HepG2 (cell line): ENCODE measurements at regions not wholly inside any gene's neighbourhood (a gene's known extent, or its start where the extent isn't known, plus 50 kb on each side); places are given as distances from the start of the nearest gene placed in this dataset.

ENCODE experiments used
- ATAC-seq: fragments of 200-7000 bp; cut with Tn5 transposase; 3 replicates; pipeline ENCODE4 v1.9.1; 2020; ENCODE audit warnings: mild to moderate bottlenecking, moderate library complexity
- BruUV-seq: library from RNA; stranded (reverse); fragments of 400-500 nt; replicated peaks from 2 replicates; lab custom pipeline; 2021; lab: Mats Ljungman, UMichigan
- CTCF ChIA-PET: fragments of 300-600 bp; formaldehyde crosslinking; extraction: SDS; loops from one replicate; lab custom pipeline; 2021; ENCODE audit warnings: low total read pairs, inconsistent platforms, low intra/inter-chr PET ratio; lab: Yijun Ruan, JAX
- POLR2A ChIA-PET: fragments of 350-600 bp; sonication (Branson Sonifier 250); formaldehyde crosslinking; loops from one replicate; lab custom pipeline; 2020; ENCODE audit warnings: antibody characterized with exemption, inconsistent platforms; lab: Yijun Ruan, JAX
- DNase-seq: peaks from one replicate; pipeline ENCODE4 v3.0.0-alpha.2; 2015; ENCODE audit warnings: low spot score
- FAIRE-seq: peaks from 3 replicates; lab custom pipeline; 2011; peaks lifted over from hg19 to GRCh38; lab: Jason Lieb, UNC
- H2AFZ ChIP-seq: one replicate; pipeline ENCODE4 v1.6.1; 2011; ENCODE audit warnings: low read length, inconsistent platforms
- H3K27ac ChIP-seq: fragments of 300-600 bp; 3 replicates; pipeline ENCODE4 v1.8.0; 2011; ENCODE audit warnings: mixed run types, mild to moderate bottlenecking, mixed read lengths, low read length, inconsistent platforms; ENCODE audit not compliant: insufficient read depth; ENCODE audit errors: extremely low read length
- H3K27me3 ChIP-seq, 2 experiments: fragments of 200-600 bp in 1 of 2; 2 replicates in 1 of 2; 3 replicates in 1 of 2; pipeline versions ENCODE4 v1.6.0 to v1.8.0; 2011; ENCODE audit warnings: low read length in 2 of 2, mild to moderate bottlenecking in 2 of 2, moderate library complexity in 2 of 2, inconsistent platforms in 1 of 2; ENCODE audit not compliant: insufficient read depth in 2 of 2, control insufficient read depth in 1 of 2
- H3K36me3 ChIP-seq, 2 experiments: fragments of 200-600 bp in 1 of 2; replicated peaks in 1 of 2; 2 replicates in 1 of 2; 3 replicates in 1 of 2; pipeline versions ENCODE4 v1.5.1 to v1.8.0; 2011; ENCODE audit warnings: low read length in 2 of 2, inconsistent platforms in 1 of 2; ENCODE audit not compliant: insufficient read depth in 2 of 2, control insufficient read depth in 1 of 2
- H3K4me1 ChIP-seq: 2 replicates; pipeline ENCODE4 v1.5.1; 2012; ENCODE audit warnings: low read length, inconsistent platforms; ENCODE audit not compliant: insufficient read depth
- H3K4me2 ChIP-seq: 2 replicates; pipeline ENCODE4 v1.6.0; 2011; ENCODE audit warnings: low read depth, low read length, inconsistent platforms
- H3K4me3 ChIP-seq, 3 experiments: fragments of 200-600 bp in 1 of 3; sonication (generic), shearing (Covaris generic) in 1 of 3; replicated peaks in 1 of 3; 2 replicates each; pipeline ENCODE4 v1.5.1; 2011 to 2016; ENCODE audit warnings: low read length in 3 of 3, inconsistent platforms in 2 of 3, low read depth in 2 of 3, mild to moderate bottlenecking in 2 of 3, control low read depth in 1 of 3, mixed read lengths in 1 of 3; ENCODE audit not compliant: insufficient read depth in 1 of 3
- H3K79me2 ChIP-seq: one replicate; pipeline ENCODE4 v1.6.1; 2011; ENCODE audit warnings: low read length, inconsistent platforms; ENCODE audit not compliant: insufficient read depth
- H3K9ac ChIP-seq: 2 replicates; pipeline ENCODE4 v1.6.0; 2011; ENCODE audit warnings: mild to moderate bottlenecking, low read depth, low read length, inconsistent platforms; ENCODE audit not compliant: insufficient read depth
- H3K9me3 ChIP-seq: 2 replicates; pipeline ENCODE4 v1.5.1; 2012; ENCODE audit warnings: mild to moderate bottlenecking, low read length
- H4K20me1 ChIP-seq: 2 replicates; pipeline ENCODE4 v1.6.0; 2011; ENCODE audit warnings: inconsistent platforms, mild to moderate bottlenecking, low read length, moderate library complexity; ENCODE audit not compliant: insufficient read depth
- CCDC6 ChIP-seq: sonication (generic); formaldehyde crosslinking; IDR thresholded peaks from 2 replicates; pipeline ENCODE4 v1.8.1; 2022; ENCODE audit warnings: mild to moderate bottlenecking, missing genetic modification reagents, moderate library complexity
- MZF1 ChIP-seq: sonication (generic); formaldehyde crosslinking; IDR thresholded peaks from 2 replicates; pipeline ENCODE4 v1.8.1; 2023; ENCODE audit warnings: mild to moderate bottlenecking, missing genetic modification reagents, borderline replicate concordance
- YEATS4 ChIP-seq: sonication (generic); formaldehyde crosslinking; IDR thresholded peaks from 2 replicates; pipeline ENCODE4 v1.4.0; 2020; ENCODE audit warnings: missing genetic modification reagents, borderline replicate concordance
- ZNF3 ChIP-seq: IDR thresholded peaks from 2 replicates; pipeline ENCODE4 v1.7.0; 2017; ENCODE audit warnings: inconsistent platforms
- ZNF343 ChIP-seq: sonication (generic); formaldehyde crosslinking; IDR thresholded peaks from 2 replicates; pipeline ENCODE4 v1.4.0; 2020; ENCODE audit warnings: mild to moderate bottlenecking, missing genetic modification reagents
- ZNF432 ChIP-seq: sonication (generic); formaldehyde crosslinking; IDR thresholded peaks from 2 replicates; pipeline ENCODE4 v1.5.0; 2020; ENCODE audit warnings: missing genetic modification reagents, mild to moderate bottlenecking, borderline replicate concordance
- ZNF572 ChIP-seq: sonication (generic); formaldehyde crosslinking; IDR thresholded peaks from 2 replicates; pipeline ENCODE4 v1.5.1; 2020; ENCODE audit warnings: mild to moderate bottlenecking, missing genetic modification reagents
- ZNF615 ChIP-seq: sonication (generic); formaldehyde crosslinking; IDR thresholded peaks from 2 replicates; pipeline ENCODE4 v1.5.0; 2020; ENCODE audit warnings: mild to moderate bottlenecking, missing genetic modification reagents, borderline replicate concordance
- ZNF766 ChIP-seq: sonication (generic); formaldehyde crosslinking; IDR thresholded peaks from 2 replicates; pipeline ENCODE4 v1.5.0; 2020; ENCODE audit warnings: missing genetic modification reagents, borderline replicate concordance
- WGBS: methylation state at CpG from one replicate; pipeline ENCODE4 v1.1.6; 2017; ENCODE audit warnings: low lambda C conversion rate; 5-methylcytosine and 5-hydroxymethylcytosine counted together
- in situ Hi-C: cut with HindIII; loops from 2 replicates; pipeline ENCODE4 v1.10.0; 2017; ENCODE audit warnings: low pct_unique_long_range_greater_than_20kb; ENCODE audit not compliant: extremely low pct_ligation_motif_present
- intact Hi-C: fragments of 100-400 bp; cut with micrococcal nuclease; formaldehyde crosslinking; loops from one replicate; pipeline ENCODE4 v1.10.0; 2022; ENCODE audit not compliant: unreplicated experiment
- TF ChIP-seq, protein P1 (sequence below): sonication (generic); formaldehyde crosslinking; IDR thresholded peaks from 2 replicates; pipeline ENCODE4 v1.4.0; 2020; ENCODE audit warnings: missing genetic modification reagents, borderline replicate concordance
- TF ChIP-seq, protein P2 (sequence below): sonication (generic); IDR thresholded peaks from 2 replicates; pipeline ENCODE4 v1.6.1; 2016; ENCODE audit warnings: low read depth, borderline replicate concordance
- TF ChIP-seq, protein P3 (sequence below): sonication (generic); formaldehyde crosslinking; IDR thresholded peaks from 2 replicates; pipeline ENCODE4 v1.8.1; 2023; ENCODE audit warnings: mild to moderate bottlenecking, moderate library complexity, missing genetic modification reagents
- TF ChIP-seq, protein P4 (sequence below): sonication (generic); formaldehyde crosslinking; IDR thresholded peaks from 2 replicates; pipeline ENCODE4 v1.5.0; 2020; ENCODE audit warnings: missing genetic modification reagents

DNA sequence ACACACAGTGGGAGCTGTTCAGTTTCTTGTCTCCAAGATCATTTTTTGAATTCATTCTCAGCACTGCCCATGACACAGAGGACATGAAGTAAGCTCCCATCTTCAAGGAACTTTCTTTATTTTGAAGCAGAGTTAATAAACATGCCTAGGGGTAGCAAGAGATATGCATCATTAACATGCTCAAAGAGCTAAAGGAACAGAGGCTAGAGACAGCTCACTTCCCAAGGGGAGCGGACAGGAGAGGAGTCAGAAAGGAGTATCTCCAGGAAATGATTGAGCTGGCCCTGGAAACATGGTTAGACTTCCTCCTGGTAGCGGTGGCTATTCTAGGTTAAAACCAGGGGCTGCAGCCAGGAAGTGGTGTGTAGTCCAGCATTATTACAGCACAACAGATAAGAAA lies 135.9 kb downstream of the GPAM start:
- TF ChIP-seq ZNF3 (CRISPR knock-in tag) (no peak), MZF1 (no peak)
- H3K36me3 ChIP-seq, result no peaks in the 10 kb centered on the region
- ATAC-seq (no peak), FAIRE-seq (no peak), DNase-seq (no peak)
- H3K79me2 ChIP-seq, result no peaks in the 10 kb centered on the region
- WGBS, result 41% methylated on average over 2 of the region's 2 CpGs
- no peaks in the 10 kb centered on the region for H4K20me1 ChIP-seq
- no peaks in the 10 kb centered on the region for H3K4me1 ChIP-seq
- no peaks in the 10 kb centered on the region for H3K27me3 ChIP-seq
- no peak overlapping the region for H3K27ac ChIP-seq
- H3K4me2 ChIP-seq, result no peak overlapping the region
- no peak overlapping the region for H3K9ac ChIP-seq
- BruUV-seq, result no TSS peak
- POLR2A ChIA-PET, result no interaction called here
- intact Hi-C loops, result no loop called here
- H3K4me3 ChIP-seq, result no peak overlapping the region
- in situ Hi-C loops, result no loop called here
- no peak overlapping the region for H2AFZ ChIP-seq
- CTCF ChIA-PET, result no interaction called here
- H3K9me3 ChIP-seq, result no peaks in the 10 kb centered on the region

DNA sequence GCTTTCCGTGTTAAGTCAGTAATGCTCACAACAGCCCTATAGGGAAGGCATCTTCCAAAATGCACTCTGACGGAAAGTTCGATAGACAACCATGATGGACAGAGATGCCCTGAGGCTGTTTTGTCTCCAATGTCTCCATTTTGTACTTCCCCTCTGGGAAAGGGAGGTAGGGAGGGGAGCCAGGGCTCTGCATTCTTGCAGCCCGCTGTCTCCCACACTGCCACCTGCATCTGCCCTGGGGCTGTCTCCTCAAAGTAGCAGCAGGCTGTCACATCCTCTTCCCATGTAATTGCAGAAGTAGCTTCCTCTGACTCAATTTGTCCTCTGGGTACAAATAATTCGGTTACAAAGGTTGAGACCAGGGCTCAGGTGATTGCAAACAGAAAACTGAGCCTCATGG lies 131.4 kb downstream of the GPAM start:
- FAIRE-seq, result no peak
- no peak for DNase-seq
- Histone ChIP-seq H3K36me3 (no peaks in the 10 kb centered on the region), H3K27ac (no peak overlapping the region), H3K4me3 (no peak overlapping the region), H3K9ac (no peak overlapping the region), H3K27me3 (no peaks in the 10 kb centered on the region), H2AFZ (no peak overlapping the region), H4K20me1 (no peaks in the 10 kb centered on the region), H3K9me3 (no peaks in the 10 kb centered on the region), H3K79me2 (no peaks in the 10 kb centered on the region), H3K4me2 (no peak overlapping the region), H3K4me1 (peaks cover 10% of the 10 kb centered on the region)
- ChIA-PET POLR2A (no interaction called here), CTCF (no interaction called here)
- 69% methylated on average over 5 of the region's 5 CpGs for WGBS
- in situ Hi-C loops (no loop called here), intact Hi-C loops (no loop called here)
- BruUV-seq, result no TSS peak
- no peak for ATAC-seq
- no peak for TF ChIP-seq ZNF432
- no peak for TF ChIP-seq ZNF572 (CRISPR knock-in tag)
- TF ChIP-seq, protein P1, sequence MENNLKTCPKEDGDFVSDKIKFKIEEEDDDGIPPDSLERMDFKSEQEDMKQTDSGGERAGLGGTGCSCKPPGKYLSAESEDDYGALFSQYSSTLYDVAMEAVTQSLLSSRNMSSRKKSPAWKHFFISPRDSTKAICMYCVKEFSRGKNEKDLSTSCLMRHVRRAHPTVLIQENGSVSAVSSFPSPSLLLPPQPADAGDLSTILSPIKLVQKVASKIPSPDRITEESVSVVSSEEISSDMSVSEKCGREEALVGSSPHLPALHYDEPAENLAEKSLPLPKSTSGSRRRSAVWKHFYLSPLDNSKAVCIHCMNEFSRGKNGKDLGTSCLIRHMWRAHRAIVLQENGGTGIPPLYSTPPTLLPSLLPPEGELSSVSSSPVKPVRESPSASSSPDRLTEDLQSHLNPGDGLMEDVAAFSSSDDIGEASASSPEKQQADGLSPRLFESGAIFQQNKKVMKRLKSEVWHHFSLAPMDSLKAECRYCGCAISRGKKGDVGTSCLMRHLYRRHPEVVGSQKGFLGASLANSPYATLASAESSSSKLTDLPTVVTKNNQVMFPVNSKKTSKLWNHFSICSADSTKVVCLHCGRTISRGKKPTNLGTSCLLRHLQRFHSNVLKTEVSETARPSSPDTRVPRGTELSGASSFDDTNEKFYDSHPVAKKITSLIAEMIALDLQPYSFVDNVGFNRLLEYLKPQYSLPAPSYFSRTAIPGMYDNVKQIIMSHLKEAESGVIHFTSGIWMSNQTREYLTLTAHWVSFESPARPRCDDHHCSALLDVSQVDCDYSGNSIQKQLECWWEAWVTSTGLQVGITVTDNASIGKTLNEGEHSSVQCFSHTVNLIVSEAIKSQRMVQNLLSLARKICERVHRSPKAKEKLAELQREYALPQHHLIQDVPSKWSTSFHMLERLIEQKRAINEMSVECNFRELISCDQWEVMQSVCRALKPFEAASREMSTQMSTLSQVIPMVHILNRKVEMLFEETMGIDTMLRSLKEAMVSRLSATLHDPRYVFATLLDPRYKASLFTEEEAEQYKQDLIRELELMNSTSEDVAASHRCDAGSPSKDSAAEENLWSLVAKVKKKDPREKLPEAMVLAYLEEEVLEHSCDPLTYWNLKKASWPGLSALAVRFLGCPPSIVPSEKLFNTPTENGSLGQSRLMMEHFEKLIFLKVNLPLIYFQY (CRISPR knock-in tag), result no peak
- TF ChIP-seq, protein P2, sequence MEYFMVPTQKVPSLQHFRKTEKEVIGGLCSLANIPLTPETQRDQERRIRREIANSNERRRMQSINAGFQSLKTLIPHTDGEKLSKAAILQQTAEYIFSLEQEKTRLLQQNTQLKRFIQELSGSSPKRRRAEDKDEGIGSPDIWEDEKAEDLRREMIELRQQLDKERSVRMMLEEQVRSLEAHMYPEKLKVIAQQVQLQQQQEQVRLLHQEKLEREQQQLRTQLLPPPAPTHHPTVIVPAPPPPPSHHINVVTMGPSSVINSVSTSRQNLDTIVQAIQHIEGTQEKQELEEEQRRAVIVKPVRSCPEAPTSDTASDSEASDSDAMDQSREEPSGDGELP, result no peak
- no peak for TF ChIP-seq YEATS4 (CRISPR knock-in tag)
- TF ChIP-seq, protein P3, sequence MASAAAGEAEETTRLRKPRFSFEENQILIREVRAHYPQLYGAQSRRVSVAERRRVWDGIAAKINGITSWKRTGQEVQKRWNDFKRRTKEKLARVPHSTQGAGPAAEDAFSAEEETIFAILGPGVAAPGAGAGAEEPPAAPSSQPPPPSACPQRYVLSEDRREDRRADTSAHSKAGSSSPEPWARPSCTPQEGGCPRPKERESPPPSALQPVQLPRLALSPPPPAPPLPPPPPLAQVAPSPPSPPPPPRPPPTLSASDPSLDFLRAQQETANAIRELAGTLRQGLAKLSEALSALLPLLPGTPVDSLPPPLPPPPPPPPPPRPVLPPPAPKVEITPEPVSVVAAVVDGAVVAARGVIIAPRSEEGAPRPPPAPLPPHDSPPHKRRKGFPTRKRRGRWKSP (CRISPR knock-in tag), result no peak
- no peak for TF ChIP-seq CCDC6 (CRISPR knock-in tag)
- TF ChIP-seq ZNF615 (CRISPR knock-in tag), result no peak
- TF ChIP-seq ZNF766 (CRISPR knock-in tag), result no peak
- TF ChIP-seq ZNF343 (CRISPR knock-in tag), result no peak
- TF ChIP-seq, protein P4, sequence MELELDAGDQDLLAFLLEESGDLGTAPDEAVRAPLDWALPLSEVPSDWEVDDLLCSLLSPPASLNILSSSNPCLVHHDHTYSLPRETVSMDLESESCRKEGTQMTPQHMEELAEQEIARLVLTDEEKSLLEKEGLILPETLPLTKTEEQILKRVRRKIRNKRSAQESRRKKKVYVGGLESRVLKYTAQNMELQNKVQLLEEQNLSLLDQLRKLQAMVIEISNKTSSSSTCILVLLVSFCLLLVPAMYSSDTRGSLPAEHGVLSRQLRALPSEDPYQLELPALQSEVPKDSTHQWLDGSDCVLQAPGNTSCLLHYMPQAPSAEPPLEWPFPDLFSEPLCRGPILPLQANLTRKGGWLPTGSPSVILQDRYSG (CRISPR knock-in tag), result no peak
